Left renal pelvis (tissue), 4 donors: ENCODE measurements at regions not wholly inside any gene's neighbourhood (a gene's known extent, or its start where the extent isn't known, plus 50 kb on each side); places are given as distances from the start of the nearest gene placed in this dataset.
"Not testable (repeated sequence)": the region's sequence is repeated elsewhere in the genome, so short reads cannot be mapped to it uniquely, and the experiment has no call there.

Source experiments
- DNase-seq, 4 donors: peaks; one replicate each; pipeline ENCODE4 v3.0.0-alpha.2; 2013; ENCODE audit warnings: low read depth in 4 of 4, low spot score in 3 of 4

DNA sequence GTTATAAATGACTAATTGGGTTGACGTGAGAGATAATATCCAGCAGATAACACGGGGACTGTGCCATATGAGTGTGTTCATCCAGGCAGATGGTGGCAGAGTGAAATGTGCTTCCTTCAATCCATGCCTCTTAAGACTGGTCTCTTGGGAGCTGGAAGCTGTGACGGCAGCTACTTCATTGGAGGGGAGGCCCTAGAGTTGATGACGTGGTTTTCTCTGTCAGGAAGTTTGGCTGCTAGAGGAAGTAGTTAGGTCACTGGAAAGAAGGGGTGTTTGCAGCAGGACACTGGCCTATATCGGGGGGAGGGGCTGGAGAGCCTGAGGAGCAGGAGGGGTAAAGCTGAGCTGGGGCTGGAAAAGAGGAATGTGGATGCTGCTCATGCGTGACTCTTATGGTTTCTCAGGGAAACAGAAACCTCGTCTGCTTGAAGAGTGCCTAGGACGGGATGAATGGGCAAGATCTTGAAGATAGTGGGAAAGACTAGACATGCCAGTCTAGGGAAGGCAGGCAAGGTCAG is 3051.6 kb downstream of the RPIA start:
- not testable (repeated sequence) for DNase-seq

- not testable (repeated sequence) for DNase-seq
Measured at GRCh38 chr2:91743910-91744309, 3052.4 kb downstream of the RPIA start.

DNA sequence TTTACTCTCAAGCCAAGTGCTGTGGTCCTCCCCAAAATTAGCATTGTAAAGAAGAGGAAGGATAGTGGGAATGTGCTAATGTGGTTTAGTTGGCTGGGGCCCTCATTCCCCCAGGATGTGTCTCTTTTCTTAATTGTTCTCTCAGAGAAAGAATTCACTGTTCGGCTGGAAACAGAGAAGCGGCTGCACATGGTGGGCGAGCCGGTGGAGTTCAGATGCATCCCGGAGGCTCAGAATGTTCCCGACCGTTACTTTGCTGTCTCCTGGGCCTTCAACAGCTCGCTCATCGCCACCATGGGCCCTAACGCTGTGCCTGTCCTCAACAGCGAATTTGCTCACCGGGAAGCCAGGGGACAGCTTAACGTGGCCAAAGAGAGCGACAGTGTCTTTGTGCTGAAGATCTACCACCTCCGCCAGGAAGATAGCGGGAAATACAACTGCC is 3053.2 kb downstream of the RPIA start:
- DNase-seq: not testable (repeated sequence)

- DNase-seq: no peak
Measured at GRCh38 chr2:91748902-91749301, 3057.4 kb downstream of the RPIA start.

GRCh38 chr2:91749665-91750064 is 3058.2 kb downstream of the RPIA start:
- DNase-seq: not testable (repeated sequence)

GRCh38 chr2:91759361-91759941 is 3068.0 kb downstream of the RPIA start:
- not testable (repeated sequence) for DNase-seq

DNA sequence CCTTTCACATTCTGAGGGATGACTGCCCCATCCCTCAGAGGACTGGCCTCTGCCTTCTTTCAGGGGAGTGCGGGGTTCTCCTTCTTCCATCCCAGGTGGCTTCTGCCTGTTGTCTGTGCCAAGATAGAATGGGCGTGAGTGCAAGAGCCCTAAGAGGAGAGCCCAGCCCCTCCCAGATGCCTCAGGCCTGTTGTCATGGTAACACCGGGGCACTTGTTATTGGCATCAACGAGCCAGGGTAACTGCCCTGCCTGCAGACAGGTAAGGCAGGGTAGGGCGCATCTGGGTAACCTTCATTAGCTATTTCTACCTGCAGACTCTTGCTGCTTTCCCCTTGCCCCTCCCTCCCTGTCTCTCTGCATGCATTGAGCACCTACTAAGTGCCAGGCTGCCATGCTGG is 3069.2 kb downstream of the RPIA start:
- DNase-seq: not testable (repeated sequence)

- not testable (repeated sequence) for DNase-seq
Measured at GRCh38 chr2:91762312-91762711, 3070.8 kb downstream of the RPIA start.

- not testable (repeated sequence) for DNase-seq
Measured at GRCh38 chr2:91763710-91764109, 3072.2 kb downstream of the RPIA start.

GRCh38 chr2:91764581-91765002 is 3073.1 kb downstream of the RPIA start:
- DNase-seq: peak in 1 of 4 donors; percentile 12

DNA sequence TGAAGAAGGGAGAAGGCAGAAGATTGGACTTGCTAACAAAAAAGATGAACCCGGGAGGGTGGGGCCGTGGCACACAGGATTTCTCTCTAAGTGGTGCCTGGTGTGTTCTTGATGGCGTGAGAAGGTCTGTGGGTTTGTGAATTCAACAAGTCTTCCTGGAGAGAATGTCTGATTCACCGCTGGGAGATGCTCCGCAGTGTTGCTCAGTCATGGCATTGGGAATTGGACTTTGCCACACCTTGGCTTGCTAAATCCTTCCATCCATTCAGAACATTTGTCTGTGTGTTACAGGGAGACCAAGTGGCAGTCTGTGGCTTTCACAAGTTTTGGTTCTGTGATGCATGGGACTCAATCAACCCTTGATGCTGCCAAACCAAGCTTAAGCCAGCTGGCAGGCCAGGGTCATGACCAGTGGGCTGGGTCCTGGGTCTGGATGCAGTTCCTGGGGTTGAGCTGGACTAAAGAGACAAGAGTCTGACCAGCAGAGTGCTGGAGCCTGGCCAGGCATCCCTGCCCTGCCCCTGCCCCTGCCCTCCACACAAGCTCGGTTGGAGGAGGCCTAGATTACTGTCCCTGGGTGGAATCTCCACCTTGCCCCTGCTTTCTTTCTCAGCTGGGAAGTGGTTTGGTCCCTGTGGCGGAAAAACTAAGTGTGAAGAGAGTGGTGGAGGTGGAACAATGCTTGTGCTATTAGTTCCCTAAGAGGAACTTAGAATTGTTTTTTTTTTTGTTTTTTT is 3073.7 kb downstream of the RPIA start:
- DNase-seq: not testable (repeated sequence)

- not testable (repeated sequence) for DNase-seq
Measured at GRCh38 chr2:91766349-91767048, 3075.0 kb downstream of the RPIA start.

DNA sequence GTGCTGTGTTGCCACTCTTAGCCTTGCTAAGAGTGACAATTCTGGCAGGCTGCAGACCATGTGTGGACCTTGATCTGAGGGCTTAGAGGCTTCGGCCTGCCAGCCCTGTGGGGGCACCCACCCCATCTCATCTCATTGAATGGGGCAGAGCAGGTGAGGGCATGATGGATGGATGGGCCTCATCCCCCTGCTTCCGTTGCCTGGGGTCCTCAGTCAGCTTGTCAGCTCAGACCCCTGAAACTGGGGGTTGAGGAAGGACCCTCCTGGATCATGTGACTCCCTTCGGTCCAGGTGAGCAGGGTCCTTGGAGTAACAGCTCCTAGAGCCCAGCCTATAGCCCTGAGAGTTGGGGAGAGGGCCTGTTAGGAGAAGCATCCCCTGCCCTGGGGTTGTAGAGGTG is 3076.8 kb downstream of the RPIA start:
- not testable (repeated sequence) for DNase-seq

GRCh38 chr2:91768997-91769396 is 3077.5 kb downstream of the RPIA start:
- DNase-seq: not testable (repeated sequence)

DNA sequence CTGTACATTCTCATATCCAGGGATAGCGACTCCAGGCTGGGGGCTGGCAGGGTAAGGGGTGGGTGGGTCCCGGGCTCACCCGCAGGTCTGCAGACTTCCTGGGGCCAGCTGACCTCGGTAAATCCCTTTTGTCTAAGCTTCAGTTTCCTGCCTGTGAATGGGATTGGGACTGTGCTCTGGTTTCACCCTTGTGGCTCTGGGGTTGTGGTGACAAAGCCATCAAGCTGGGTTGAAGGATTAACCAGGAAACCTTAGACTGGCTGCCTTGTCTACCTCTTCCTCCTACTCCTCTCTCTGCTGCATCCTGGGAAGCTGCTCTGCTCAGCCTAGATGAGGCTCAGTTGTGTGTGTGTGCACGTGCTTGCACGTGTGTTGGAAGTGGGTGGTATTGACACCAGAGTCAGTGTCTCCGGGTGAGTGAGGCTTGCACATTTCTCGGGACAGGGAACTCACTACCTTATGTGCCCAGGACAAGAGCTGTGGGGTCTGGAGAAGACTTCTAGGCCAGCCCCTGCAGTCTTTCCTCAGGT is 3078.6 kb downstream of the RPIA start:
- not testable (repeated sequence) for DNase-seq

GRCh38 chr2:91771604-91772003 is 3080.1 kb downstream of the RPIA start:
- DNase-seq: not testable (repeated sequence)

DNA sequence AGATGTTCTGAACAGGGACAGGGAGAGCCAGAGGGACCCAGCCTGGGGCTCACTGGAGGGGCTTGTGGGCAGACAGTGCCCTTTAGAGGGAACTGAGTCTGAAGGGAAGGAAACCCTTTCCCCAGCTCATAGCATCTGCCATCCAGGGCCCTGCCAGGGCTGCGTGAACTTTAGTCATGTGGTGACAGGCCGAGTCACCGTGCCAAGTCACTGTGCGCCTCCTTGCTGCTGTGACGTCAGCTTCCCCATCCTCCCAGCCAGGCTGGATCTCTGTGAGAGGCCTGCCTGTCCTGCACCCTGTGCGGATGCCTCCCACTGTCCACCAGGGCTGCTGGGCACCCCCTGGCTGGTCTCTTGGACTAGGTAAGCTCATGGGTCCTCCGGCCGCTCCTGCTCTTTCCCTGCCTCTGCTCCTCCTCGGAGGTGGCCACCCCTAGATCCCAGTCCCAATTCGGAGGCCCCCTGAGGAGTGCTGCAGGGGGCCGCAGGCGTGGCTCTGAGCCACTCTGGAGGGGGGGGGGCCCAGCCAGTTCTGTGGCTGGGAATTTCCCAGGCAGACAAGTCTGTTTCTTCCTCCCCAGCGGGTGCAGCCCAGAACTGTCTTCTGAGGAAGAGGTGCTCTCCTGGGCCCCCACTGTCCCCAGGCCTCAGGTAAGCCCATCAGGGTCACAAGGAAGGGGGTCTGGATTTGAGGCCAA is 3080.9 kb downstream of the RPIA start:
- not testable (repeated sequence) for DNase-seq

- DNase-seq: not testable (repeated sequence)
Measured at GRCh38 chr2:91773810-91774209, 3082.3 kb downstream of the RPIA start.

- DNase-seq: not testable (repeated sequence)
Measured at GRCh38 chr2:91775193-91775592, 3083.7 kb downstream of the RPIA start.

DNA sequence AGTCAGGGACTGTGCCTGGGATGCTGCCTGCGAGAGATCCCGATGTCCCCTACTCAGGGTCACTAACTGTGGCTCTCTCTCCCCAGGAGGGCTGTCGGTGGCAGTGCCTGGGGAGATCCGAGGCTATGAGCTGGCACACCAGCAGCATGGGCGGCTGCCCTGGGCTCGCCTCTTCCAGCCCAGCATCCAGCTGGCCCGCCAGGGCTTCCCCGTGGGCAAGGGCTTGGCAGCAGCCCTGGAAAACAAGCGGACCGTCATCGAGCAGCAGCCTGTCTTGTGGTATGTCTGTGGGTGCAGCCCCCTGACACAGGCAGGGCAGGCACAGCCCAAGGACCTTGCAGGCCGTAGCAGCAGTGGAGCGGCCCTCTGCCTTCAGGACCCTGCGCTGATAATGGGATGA is 3088.9 kb downstream of the RPIA start:
- not testable (repeated sequence) for DNase-seq
